ENCODE measurements at regions not wholly inside any gene's neighbourhood (a gene's known extent, or its start where the extent isn't known, plus 50 kb on each side); places are given as distances from the start of the nearest gene placed in this dataset.
"Not testable (repeated sequence)": the region's sequence is repeated elsewhere in the genome, so short reads cannot be mapped to it uniquely, and the experiment has no call there.

DNA sequence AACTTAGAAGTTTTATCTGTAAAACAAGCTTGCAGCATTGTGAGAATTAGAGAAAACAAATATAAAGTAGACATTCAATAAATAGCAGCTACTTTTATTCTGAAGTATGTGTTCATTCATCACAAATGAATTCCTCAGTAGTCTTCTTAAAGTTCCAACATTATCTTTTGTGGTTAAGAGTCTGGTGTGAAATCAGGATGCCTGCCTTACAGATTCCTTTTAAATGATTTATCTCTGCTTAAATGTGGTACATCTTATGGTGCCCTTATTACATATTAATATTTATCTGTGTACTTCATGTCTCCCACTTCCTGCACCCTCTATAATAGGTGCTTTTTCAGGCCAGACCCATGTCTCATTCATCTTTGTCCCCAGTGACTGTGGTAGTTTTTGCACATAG lies 595.0 kb downstream of the STK39 start:
- no peak overlapping the region for H3K27ac ChIP-seq
- no peaks in the 10 kb centered on the region for H3K27me3 ChIP-seq
- no peaks in the 10 kb centered on the region for H3K36me3 ChIP-seq
- TF ChIP-seq POLR2A (IDR thresholded peaks at IDR 0.05) = no peak
- TF ChIP-seq, protein P1, sequence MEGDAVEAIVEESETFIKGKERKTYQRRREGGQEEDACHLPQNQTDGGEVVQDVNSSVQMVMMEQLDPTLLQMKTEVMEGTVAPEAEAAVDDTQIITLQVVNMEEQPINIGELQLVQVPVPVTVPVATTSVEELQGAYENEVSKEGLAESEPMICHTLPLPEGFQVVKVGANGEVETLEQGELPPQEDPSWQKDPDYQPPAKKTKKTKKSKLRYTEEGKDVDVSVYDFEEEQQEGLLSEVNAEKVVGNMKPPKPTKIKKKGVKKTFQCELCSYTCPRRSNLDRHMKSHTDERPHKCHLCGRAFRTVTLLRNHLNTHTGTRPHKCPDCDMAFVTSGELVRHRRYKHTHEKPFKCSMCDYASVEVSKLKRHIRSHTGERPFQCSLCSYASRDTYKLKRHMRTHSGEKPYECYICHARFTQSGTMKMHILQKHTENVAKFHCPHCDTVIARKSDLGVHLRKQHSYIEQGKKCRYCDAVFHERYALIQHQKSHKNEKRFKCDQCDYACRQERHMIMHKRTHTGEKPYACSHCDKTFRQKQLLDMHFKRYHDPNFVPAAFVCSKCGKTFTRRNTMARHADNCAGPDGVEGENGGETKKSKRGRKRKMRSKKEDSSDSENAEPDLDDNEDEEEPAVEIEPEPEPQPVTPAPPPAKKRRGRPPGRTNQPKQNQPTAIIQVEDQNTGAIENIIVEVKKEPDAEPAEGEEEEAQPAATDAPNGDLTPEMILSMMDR (IDR thresholded peaks at IDR 0.05) = no peak
- H3K4me1 ChIP-seq = no peaks in the 10 kb centered on the region
- no peak overlapping the region for H3K4me3 ChIP-seq
- no peak for DNase-seq
- no peaks in the 10 kb centered on the region for H3K9me3 ChIP-seq

DNA sequence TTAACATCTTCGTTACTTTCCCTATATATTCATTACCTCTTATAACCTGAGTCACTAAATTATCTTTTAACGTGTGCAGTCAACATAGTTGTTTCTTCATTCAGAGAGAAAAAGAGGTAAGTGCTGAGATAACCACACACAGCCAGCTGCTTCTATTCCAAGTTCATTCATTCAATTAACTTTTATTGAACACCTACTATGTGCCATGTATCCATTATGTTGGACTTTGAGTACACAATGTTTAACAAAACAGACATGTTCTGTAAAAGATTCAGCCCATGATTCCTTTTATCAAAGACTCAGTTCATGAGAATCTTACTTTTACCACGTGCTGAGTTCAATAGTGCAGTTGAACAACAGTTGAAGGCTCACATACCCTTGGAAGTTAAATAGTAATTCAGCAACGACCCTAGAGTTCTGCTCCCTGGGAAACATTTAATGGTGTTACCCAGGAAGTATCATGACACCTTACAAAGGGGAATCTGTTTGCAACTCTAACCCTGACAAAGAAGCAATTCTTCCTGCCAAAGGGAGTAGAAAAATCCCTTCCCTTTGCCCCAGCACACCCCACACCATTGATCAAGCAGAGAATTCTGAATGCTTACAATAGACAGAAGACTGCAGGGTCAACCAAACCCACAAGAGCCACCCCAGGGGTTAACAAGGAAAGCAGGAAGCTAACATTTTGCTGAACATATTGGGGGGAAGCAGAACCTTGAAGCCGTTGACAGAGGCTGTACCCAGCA lies 595.8 kb downstream of the STK39 start:
- H3K4me1 ChIP-seq = no peaks in the 10 kb centered on the region
- TF ChIP-seq, protein P1 (IDR thresholded peaks at IDR 0.05) = no peak
- TF ChIP-seq POLR2A (IDR thresholded peaks at IDR 0.05) = no peak
- H3K4me3 ChIP-seq = no peak overlapping the region
- no peak overlapping the region for H3K27ac ChIP-seq
- H3K36me3 ChIP-seq = no peaks in the 10 kb centered on the region
- DNase-seq = no peak
- H3K27me3 ChIP-seq = no peaks in the 10 kb centered on the region
- H3K9me3 ChIP-seq = no peaks in the 10 kb centered on the region

DNA sequence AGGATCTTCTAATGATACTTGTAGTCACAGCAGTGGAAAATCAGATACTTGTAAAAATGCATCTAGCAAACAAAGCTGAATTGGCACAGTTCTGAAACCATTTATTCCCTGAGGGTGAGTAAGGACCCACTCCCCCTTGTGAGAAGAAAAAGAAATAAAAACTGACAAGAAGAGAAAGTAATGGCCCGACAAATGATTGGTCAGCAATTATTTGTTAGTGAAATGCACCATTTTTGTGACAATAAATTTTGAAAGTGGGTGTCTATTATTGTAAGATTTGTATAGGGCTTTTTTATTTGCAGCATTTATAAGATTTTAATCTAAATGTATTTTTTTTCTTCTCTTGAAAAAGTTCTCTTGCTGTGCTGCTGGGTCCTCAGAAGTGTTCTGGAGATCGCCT lies 600.8 kb downstream of the STK39 start:
- no peaks in the 10 kb centered on the region for H3K27me3 ChIP-seq
- no peaks in the 10 kb centered on the region for H3K36me3 ChIP-seq
- no peak overlapping the region for H3K4me3 ChIP-seq
- DNase-seq = no peak
- H3K9me3 ChIP-seq = no peaks in the 10 kb centered on the region
- no peaks in the 10 kb centered on the region for H3K4me1 ChIP-seq
- no peak overlapping the region for H3K27ac ChIP-seq
- TF ChIP-seq POLR2A (IDR thresholded peaks at IDR 0.05) = no peak
- TF ChIP-seq, protein P1 (IDR thresholded peaks at IDR 0.05) = no peak

DNA sequence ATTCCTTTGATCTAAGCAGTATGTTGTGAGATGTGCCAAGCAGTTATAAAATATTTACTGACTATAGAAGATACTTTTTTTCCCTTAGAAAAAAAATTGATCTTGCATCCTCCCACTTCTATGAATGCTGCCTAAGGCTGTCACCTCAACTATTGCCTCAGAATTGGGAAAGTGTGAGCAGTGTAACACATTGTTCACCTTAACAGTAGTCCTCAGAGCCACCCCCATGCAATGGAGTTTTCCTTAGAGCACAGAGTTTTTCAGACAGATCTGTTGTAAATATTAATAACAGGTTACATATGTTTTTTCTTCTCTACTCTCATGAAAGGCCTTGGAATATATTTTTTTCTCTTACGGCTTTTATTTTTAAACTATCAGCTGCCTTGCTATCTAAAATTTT lies 607.3 kb downstream of the STK39 start:
- TF ChIP-seq, protein P1 (IDR thresholded peaks at IDR 0.05) = no peak
- TF ChIP-seq POLR2A (IDR thresholded peaks at IDR 0.05) = no peak

DNA sequence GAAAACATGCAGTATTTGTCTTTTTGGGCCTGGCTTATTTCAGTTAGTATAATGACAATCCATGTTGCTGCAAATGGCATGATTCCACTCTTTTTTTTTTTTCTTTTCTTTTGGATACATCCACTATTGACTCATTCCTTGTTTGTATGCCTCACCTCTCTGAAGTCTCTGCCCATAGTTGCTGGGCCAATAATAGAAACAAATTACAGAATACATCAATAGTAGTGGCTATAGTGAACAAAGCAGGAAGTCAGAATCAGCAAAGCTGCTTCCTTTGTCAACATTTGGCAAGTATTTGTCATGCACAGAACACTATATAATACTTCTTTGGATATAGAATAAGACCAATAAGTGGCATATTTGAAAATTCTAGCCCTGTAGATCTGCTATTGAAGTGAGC lies 609.7 kb downstream of the STK39 start:
- H3K36me3 ChIP-seq = no peaks in the 10 kb centered on the region
- no peak overlapping the region for H3K4me3 ChIP-seq
- no peak for TF ChIP-seq POLR2A (IDR thresholded peaks at IDR 0.05)
- TF ChIP-seq, protein P1 (IDR thresholded peaks at IDR 0.05) = no peak
- no peak overlapping the region for H3K27ac ChIP-seq
- H3K27me3 ChIP-seq = no peaks in the 10 kb centered on the region
- DNase-seq = no peak
- no peaks in the 10 kb centered on the region for H3K4me1 ChIP-seq
- H3K9me3 ChIP-seq = no peaks in the 10 kb centered on the region

More for the DNA sequence above, 607.3 kb downstream of the STK39 start:
- Histone ChIP-seq H3K27ac (no peak overlapping the region), H3K36me3 (no peaks in the 10 kb centered on the region), H3K9me3 (no peaks in the 10 kb centered on the region), H3K27me3 (no peaks in the 10 kb centered on the region), H3K4me1 (no peaks in the 10 kb centered on the region), H3K4me3 (no peak overlapping the region)
- DNase-seq = no peak

DNA sequence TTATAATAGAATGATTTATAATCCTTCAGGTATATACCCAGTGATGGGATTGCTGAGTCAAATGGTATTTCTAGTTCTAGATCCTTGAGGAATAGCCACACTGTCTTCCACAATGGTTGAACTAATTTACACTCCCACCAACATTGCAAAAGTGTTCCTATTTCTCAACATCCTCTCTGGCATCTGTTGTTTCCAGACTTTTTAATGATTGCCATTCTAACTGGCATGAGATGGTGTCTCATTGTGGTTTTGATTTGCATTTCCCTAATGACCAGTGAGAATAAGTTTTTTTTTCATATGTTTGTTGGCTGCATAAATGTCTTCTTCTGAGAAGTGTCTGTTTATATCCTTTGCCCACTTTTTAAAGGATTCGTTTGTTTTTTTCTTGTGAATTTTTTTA lies 615.1 kb downstream of the STK39 start:
- not testable (repeated sequence) for H3K27ac ChIP-seq, H3K27me3 ChIP-seq, H3K9me3 ChIP-seq, H3K4me1 ChIP-seq, DNase-seq, H3K36me3 ChIP-seq, H3K4me3 ChIP-seq
